ENCODE measurements at regions not wholly inside any gene's neighbourhood (a gene's known extent, or its start where the extent isn't known, plus 50 kb on each side); places are given as distances from the start of the nearest gene placed in this dataset.

DNA sequence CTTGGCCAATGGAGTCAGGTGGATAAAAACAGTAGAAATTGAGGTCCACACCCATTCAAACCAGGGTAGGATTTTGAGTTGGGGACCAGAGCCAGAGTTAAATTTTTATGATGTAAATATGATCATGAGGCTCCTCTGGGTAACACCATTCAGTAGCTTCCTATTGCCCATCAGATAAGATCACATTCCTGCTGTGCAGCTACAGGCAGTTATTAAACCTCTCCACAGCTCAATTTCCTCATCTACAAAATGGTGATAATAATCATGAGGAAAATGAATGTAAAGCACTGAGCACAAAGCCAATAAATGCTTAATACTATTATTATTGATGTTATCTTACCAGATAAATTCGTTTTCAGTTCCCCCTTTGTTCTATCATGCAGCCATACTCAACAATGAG lies 432.0 kb downstream of the CAAP1 start:
- TF ChIP-seq POLR2A (IDR thresholded peaks at IDR 0.05), result no peak
- TF ChIP-seq, protein P1, sequence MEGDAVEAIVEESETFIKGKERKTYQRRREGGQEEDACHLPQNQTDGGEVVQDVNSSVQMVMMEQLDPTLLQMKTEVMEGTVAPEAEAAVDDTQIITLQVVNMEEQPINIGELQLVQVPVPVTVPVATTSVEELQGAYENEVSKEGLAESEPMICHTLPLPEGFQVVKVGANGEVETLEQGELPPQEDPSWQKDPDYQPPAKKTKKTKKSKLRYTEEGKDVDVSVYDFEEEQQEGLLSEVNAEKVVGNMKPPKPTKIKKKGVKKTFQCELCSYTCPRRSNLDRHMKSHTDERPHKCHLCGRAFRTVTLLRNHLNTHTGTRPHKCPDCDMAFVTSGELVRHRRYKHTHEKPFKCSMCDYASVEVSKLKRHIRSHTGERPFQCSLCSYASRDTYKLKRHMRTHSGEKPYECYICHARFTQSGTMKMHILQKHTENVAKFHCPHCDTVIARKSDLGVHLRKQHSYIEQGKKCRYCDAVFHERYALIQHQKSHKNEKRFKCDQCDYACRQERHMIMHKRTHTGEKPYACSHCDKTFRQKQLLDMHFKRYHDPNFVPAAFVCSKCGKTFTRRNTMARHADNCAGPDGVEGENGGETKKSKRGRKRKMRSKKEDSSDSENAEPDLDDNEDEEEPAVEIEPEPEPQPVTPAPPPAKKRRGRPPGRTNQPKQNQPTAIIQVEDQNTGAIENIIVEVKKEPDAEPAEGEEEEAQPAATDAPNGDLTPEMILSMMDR (IDR thresholded peaks at IDR 0.05), result no peak

Measured in lower leg skin (tissue), 3 donors.